HL-60 (cell line): ENCODE measurements at regions not wholly inside any gene's neighbourhood (a gene's known extent, or its start where the extent isn't known, plus 50 kb on each side); places are given as distances from the start of the nearest gene placed in this dataset.

Experiments
- CTCF ChIP-seq: IDR thresholded peaks from one replicate; pipeline ENCODE4 v1.5.1; 2011; ENCODE audit warnings: low read length, control low read depth, inconsistent platforms; ENCODE audit not compliant: insufficient read depth
- REST ChIP-seq: IDR thresholded peaks from 2 replicates; pipeline ENCODE4 v1.6.1; 2012; ENCODE audit warnings: low read depth; ENCODE audit not compliant: insufficient replicate concordance

GRCh38 chr2:75317802-75318201, 118.5 kb upstream of the TACR1 start:
- no peak for TF ChIP-seq REST
- TF ChIP-seq CTCF: no peak
